HS-27A (cell line): ENCODE measurements at regions not wholly inside any gene's neighbourhood (a gene's known extent, or its start where the extent isn't known, plus 50 kb on each side); places are given as distances from the start of the nearest gene placed in this dataset.

ENCODE experiments used
- DNase-seq: peaks from one replicate; pipeline ENCODE4 v3.0.0-alpha.2; 2012; ENCODE audit warnings: low read depth, missing footprints

DNA sequence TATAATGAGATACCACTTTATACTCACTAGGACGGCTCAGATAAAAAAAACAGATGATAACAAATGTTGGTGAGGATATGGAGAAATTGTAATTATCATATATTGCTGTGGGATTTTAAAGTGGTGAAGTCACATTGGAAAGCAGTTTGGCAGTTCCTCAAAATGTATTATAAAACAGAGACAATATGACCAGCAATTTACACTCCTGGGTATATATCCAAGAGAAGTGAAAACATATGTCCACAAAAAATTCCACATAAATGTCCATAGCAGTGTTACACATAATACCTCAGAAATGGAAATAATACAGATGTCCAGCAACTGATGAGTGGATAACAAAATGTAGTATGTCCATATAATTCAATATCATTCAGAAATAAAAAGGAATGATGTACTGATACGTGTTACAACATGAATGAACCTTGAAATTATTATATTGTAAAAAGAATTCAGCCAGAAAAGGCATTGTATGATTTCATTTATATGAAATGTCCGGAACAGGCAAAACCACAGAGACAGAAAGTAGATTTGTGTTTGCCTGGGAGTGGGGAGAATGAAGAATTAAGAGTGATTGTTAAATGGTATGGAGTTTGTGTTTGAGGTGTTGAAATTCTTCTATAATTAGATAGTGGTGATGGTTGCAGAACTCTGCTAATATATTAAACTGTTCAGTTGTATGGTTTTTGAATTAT, 220.9 kb downstream of the SLC7A11 start:
- no peak for DNase-seq

DNA sequence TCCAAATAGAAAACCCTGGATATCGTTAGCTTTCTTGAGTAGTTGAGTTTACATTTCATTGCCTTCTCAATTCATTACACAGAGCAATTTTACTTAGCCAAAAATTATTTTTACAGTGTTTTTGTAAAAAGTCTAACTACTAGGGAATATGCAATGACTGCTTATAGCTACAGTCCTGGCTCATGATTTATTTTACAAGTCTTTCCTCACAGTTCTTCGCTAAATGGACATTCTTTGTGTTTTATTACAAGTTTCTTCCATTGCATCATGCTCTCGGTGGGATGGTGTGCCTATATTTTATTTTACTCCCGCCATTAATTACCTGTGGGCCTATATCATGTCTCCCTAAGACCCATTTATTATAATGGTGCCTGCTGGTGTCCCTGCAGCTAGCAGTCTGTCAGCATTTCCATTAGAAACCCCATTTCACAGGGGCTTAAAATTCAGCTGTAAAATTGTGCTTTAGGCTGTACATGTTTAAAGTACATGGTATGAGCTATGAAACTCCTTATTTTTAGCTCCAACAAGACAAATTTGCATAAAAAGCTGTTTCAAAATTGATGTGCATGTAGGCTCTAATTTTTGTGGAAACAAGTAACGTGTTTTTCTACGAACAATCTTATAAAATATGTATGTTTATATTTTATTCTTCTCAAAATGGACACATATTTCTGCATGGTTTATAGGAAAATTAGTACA, 227.4 kb downstream of the SLC7A11 start:
- no peak for DNase-seq

DNA sequence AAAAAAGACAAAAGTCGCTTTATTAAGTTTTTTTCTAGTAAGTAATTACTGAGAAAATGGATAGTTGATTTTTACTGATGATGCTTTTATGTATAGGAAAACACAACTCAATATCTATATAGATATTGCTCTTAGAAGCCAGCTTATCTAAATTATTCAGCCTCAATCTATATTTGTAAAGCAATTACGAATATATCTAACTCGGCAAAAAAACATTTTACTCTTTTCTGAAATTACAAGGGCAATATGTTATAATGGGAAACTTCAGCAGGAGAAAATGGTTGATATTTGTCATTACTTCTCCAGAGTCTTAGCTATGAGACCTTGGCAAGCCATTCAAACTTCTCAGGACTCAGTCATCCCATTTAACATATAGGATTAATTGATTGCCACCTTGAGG, 228.5 kb downstream of the SLC7A11 start:
- DNase-seq = no peak

DNA sequence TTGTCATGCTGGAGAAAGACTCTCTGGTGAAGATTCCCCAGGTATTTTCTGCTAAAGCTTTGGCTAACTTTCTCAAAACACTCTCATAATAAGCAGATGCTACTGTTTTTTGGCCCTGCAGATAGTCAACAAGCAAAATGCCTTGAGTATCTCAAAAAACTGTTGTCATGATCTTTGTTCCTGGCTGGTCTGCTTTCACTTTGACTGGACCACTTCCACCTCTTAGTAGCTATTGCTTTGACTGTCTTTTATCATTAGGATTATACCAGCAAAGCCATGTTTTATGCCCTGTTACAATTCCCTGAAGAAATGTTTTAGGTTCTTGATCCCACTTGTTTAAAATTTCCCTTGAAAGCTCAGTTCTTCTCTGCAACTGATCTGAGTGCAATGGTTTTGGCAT, 231.5 kb downstream of the SLC7A11 start:
- no peak for DNase-seq

DNA sequence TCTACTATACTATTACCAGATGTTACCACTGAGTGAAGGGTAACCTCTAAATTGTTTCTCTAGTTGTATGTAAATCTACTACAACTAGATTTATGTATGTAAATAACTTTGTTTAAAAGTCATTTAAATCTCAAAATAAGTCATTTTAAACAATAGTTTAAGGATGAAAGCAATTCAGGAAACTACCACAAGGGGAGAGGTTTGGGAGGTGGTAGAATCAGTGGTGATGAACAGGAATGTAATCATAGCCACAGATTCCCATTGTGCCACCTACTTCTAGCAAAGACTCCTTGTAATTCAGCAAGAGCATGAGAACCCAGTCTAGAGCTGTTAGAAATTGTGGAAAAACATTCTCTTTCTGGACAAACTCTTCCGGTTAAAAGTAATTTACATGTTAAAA, 234.6 kb downstream of the SLC7A11 start:
- no peak for DNase-seq

DNA sequence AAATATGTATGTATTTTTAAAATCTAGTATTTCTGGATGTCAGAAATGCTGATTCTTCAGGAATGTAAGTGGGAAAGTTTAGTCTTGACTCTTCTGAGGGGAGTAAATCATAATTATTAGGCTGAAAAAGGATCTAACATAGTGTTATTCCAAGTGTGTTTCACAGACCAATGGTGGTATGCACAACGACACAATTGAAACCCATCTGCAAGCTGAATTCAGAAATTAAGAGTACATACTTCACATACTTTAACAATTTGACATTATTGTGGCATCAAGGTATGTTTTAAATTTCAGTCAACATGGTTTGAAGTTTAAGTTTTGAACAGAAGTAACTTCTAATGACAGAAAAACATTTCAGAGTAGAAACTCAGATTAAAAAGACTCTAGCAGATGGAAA, 236.7 kb downstream of the SLC7A11 start:
- no peak for DNase-seq

DNA sequence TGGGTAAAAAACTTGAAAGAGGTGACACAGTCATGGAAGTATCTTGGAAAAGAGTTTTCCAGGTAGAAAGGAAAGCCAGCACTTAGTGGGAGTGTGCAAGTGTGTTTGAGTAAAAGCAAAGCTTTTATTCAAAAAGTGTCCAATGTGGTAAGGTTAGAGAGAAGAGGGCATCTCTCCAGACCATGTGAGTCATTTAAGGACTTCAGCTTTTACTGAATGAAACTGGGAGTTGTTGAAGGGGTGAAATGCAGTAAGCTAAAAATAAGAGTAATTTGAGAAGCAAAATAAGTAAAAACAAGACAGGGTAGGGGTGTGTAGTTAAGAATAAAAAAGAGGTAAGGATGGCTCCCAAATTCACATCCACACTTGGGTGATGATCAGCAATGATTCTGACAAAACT, 238.9 kb downstream of the SLC7A11 start:
- no peak for DNase-seq

DNA sequence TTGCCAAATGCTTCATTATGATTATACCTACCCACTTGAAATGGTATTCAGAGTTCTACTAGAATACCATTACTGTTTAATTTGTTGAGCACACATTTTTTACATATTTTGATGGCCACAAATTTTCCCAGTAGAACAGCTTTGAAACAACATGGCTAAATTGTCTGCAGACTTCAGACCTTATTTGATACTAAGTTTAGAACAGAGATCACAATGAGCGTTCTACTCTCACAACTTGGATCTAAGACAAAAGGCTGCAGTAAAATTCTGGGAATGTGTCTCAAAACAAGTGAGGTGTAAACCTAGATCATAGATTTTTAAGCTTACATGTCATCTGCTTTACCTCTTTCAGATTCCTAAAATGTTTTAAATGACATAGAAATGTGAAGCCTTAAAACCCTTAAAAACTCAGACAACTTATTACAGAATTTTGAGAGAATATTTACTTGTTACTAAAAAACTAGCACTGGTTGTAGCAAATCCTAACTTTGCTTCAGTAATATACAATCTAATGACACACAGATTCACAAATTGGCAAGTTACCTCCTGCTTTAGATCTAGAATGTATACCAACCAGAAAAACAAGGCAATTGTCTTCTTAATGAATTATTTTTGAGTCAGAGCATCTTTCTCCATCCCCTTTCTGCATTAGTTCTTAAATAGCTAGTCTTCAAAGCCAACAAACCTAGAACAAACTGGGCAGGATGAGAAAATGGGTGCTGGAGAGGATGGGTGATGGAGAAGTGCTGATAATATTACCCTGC, 243.3 kb downstream of the SLC7A11 start:
- DNase-seq = no peak

DNA sequence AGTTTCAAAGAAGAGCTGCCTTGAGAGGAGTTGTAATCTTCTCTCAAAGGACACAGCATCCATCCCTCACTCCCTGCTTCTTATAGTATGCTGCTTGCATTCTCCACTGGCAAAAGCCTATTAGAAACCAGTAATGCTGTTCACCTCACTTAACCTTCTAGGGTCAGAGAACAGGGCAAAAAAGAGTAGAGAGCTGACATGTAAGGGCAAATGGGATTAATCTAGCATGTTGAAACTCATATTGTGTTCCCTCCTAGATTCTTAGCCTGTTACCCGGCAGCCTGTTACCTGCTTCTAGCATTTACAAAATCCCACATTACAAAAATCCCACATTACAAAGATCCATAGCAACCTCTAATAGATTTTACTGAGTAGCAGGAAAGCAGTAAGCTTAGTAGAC, 244.7 kb downstream of the SLC7A11 start:
- no peak for DNase-seq

DNA sequence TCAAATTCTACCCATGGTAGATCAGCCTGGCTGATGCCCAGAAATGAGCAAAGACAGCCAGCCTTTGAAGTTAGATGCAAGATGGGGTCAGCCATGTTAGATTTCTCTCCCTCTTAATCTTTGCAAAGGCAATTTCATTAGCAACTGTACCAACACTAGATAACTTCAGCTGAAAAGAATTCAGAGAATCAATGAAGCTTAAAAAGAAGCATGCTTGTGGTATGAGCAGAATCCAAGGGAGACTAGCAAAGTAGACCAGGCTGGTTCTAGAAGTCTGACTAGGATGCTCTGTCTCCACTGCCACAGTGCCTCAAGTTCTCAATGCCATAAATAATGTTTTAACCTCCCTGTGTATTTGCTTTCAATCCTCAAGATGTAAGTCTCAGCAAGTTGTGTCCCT, 247.3 kb downstream of the SLC7A11 start:
- no peak for DNase-seq

GRCh38 chr4:137993232-137993631, 248.9 kb downstream of the SLC7A11 start:
- no peak for DNase-seq

GRCh38 chr4:137981277-137981676, 260.9 kb downstream of the SLC7A11 start:
- peak; percentile 58 for DNase-seq

GRCh38 chr4:137980641-137981040, 261.5 kb downstream of the SLC7A11 start:
- DNase-seq = no peak

DNA sequence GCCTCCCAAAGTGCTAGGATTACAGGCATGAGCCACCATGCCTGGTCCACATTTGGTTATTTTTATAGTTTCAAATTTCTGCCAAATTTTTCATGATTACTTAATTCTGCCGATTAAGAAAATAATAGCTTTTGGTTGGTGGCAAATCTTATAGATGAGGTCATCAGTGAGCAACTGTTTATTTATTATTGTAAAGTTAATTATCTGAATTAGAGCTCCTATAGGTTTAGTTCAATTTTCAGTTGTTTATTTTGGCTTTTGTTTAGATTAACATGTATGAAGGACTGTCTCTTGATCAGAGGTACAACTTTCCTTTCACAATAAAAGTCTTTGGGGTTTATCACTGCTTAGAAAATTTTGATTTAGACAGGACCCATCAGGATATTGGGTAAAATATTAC, 262.2 kb downstream of the SLC7A11 start:
- no peak for DNase-seq

- DNase-seq = no peak
These were observed 273.0 kb downstream of the SLC7A11 start for GRCh38 chr4:137968956-137969678.

- no peak for DNase-seq
These were observed 274.5 kb downstream of the SLC7A11 start for GRCh38 chr4:137967480-137968190.

- DNase-seq = no peak
These were observed 275.6 kb downstream of the SLC7A11 start for GRCh38 chr4:137966504-137966903.

- peak; percentile 35 for DNase-seq
These were observed 281.1 kb downstream of the SLC7A11 start for GRCh38 chr4:137961051-137961438.

- peak; percentile 27 for DNase-seq
These were observed 281.6 kb downstream of the SLC7A11 start for GRCh38 chr4:137960371-137961050.

DNA sequence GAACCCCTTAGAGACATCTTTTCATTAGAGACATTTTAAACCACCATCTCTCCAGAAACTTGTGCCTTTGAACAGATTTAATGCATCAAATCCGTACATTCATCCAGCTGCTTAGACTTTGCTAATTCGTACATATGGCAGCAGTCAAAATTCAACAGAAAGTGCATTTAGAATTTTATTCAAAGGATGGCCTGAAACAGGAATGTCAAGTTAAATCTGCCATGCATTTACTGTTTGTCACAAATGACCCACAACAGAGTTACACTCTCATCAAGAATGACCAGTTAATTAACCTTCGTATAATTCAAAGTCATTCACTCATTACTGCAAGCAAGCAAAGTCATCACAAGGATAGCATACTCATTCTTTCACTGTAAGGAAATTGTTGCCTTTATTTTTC, 284.3 kb downstream of the SLC7A11 start:
- DNase-seq = no peak

DNA sequence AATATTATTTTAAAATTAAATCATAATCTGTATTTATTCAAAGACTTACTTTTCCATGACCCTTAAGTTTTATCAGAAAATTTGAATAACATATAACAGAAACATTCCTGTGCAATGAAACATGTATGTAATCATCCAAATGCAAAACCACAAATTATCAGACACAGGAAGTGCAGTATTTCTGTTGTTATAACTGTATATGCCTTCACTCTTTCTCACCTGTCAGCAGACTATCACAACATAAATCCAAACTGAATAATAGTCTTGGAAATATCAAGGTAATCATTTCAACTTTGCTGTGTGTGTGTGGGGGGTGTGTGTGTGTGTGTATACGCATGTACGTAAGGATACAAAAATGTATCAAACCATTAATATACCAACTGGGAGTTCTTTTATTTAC, 285.9 kb downstream of the SLC7A11 start:
- no peak for DNase-seq
